Fibroblast of the aortic adventitia (primary cell): ENCODE measurements at regions not wholly inside any gene's neighbourhood (a gene's known extent, or its start where the extent isn't known, plus 50 kb on each side); places are given as distances from the start of the nearest gene placed in this dataset.

Experiments used
- DNase-seq: peaks from one replicate; pipeline ENCODE4 v3.0.0-alpha.2; 2010; ENCODE audit warnings: low read depth
- H3K4me3 ChIP-seq: 2 replicates; pipeline ENCODE4 v1.5.1; 2011; ENCODE audit warnings: low read depth, mild to moderate bottlenecking, control low read depth, low read length, moderate library complexity
- CTCF ChIP-seq: IDR thresholded peaks from 2 replicates; pipeline ENCODE4 v1.5.1; 2011; ENCODE audit warnings: mild to moderate bottlenecking, low read length, control low read depth, inconsistent platforms; ENCODE audit not compliant: insufficient read depth

DNA sequence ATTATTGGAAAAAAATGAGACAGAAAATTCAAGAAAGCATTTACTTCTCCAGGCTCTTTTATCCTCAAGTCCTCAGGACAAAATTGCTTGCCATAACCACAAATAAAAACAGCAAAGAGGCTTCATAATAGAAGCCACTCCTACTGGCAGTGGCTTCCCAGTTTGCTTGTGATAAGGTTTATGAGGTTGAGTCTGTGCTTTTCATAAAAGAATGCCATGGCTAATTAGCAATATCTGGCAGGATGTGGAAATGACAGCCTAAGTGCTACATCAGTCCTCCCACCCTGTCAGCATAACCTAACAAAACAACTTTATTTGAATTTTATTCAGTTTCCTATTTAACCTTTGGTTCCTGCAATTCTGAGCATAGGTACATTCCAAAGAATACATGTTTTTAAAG, 80.9 kb upstream of the HTR1E start:
- no peak for DNase-seq
- TF ChIP-seq CTCF, result no peak
- no peak overlapping the region for H3K4me3 ChIP-seq

- TF ChIP-seq CTCF, result no peak
- H3K4me3 ChIP-seq, result no peak overlapping the region
- no peak for DNase-seq
Observed at GRCh38 chr6:86848986-86849385, 88.3 kb upstream of the HTR1E start.

DNA sequence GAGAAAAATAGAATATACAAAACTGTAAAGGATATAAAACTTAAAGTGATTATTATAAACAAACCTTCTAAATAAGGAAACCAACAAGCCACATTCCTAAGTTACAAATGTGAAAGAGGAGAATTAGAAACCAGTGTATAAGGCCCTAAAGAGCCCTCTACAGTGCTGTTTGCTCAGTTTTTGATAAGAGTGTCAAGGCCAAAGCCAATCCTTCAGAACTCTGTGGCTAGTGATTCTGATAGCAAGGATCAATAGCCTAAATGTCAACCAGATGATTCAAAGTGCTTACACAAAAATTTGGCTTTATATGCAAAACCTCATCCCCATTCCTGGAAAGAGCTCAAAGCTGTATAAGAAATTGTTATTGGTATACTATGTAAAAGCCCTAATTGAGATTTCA, 104.6 kb upstream of the HTR1E start:
- no peak overlapping the region for H3K4me3 ChIP-seq
- DNase-seq, result no peak
- TF ChIP-seq CTCF, result no peak

GRCh38 chr6:86825436-86825835, 111.9 kb upstream of the HTR1E start:
- TF ChIP-seq CTCF, result no peak
- DNase-seq, result no peak
- H3K4me3 ChIP-seq, result no peak overlapping the region

- no peak for TF ChIP-seq CTCF
- no peak for DNase-seq
- no peak overlapping the region for H3K4me3 ChIP-seq
Observed at GRCh38 chr6:86822747-86823146, 114.6 kb upstream of the HTR1E start.

- no peak for DNase-seq
- no peak for TF ChIP-seq CTCF
- no peak overlapping the region for H3K4me3 ChIP-seq
Observed at GRCh38 chr6:86820750-86821149, 116.6 kb upstream of the HTR1E start.

- no peak for TF ChIP-seq CTCF
- H3K4me3 ChIP-seq, result no peak overlapping the region
Observed at GRCh38 chr6:86793649-86794048, 143.7 kb upstream of the HTR1E start.

More at GRCh38 chr6:86793649-86794048, 143.7 kb upstream of the HTR1E start:
- DNase-seq, result no peak
